H1 (cell line): ENCODE measurements at regions not wholly inside any gene's neighbourhood (a gene's known extent, or its start where the extent isn't known, plus 50 kb on each side); places are given as distances from the start of the nearest gene placed in this dataset.

Experiments
- CTCF ChIA-PET: fragments of 300-600 bp; sonication (Branson Sonifier 250); formaldehyde crosslinking; loops from one replicate; lab custom pipeline; 2021; ENCODE audit not compliant: partially characterized antibody; lab: Charles Lee
- POLR2A ChIA-PET: fragments of 300-600 bp; sonication (Branson Sonifier 250); formaldehyde crosslinking; loops from one replicate; lab custom pipeline; 2021; ENCODE audit warnings: inconsistent platforms; ENCODE audit not compliant: partially characterized antibody; lab: Charles Lee
- DNase-seq, 2 experiments: peaks; one replicate each; pipeline versions ENCODE4 v3.0.0 to v3.0.0-alpha.2; 2010 to 2022; ENCODE audit warnings: low spot score in 2 of 2, low read depth in 1 of 2, mixed read lengths in 1 of 2
- FAIRE-seq: peaks from 2 replicates; lab custom pipeline; 2011; peaks lifted over from hg19 to GRCh38; lab: Jason Lieb, UNC
- H2AFZ ChIP-seq: 2 replicates; pipeline ENCODE4 v1.8.1; 2012; ENCODE audit warnings: low read length, inconsistent platforms
- H2AK5ac ChIP-seq: 2 replicates; pipeline ENCODE4 v1.6.1; 2013; ENCODE audit warnings: low read depth, low read length
- H2BK120ac ChIP-seq: replicated peaks from 2 replicates; pipeline ENCODE3; 2013; ENCODE audit warnings: low read depth, low read length, inconsistent platforms
- H2BK12ac ChIP-seq: 2 replicates; pipeline ENCODE4 v1.6.1; 2013; ENCODE audit warnings: low read depth, low read length
- H2BK15ac ChIP-seq: 2 replicates; pipeline ENCODE4 v1.6.1; 2013; ENCODE audit warnings: low read length
- H2BK20ac ChIP-seq: 2 replicates; pipeline ENCODE4 v1.6.1; 2013; ENCODE audit warnings: low read length
- H2BK5ac ChIP-seq: 2 replicates; pipeline ENCODE4 v1.6.1; 2013; ENCODE audit warnings: low read depth, low read length
- H3K14ac ChIP-seq: 2 replicates; pipeline ENCODE4 v1.6.1; 2013; ENCODE audit warnings: inconsistent platforms; ENCODE audit not compliant: insufficient read length
- H3K18ac ChIP-seq: 2 replicates; pipeline ENCODE4 v1.6.1; 2013; ENCODE audit warnings: low read length; ENCODE audit errors: extremely low read depth
- H3K23ac ChIP-seq: 2 replicates; pipeline ENCODE4 v1.6.1; 2013; ENCODE audit warnings: inconsistent platforms; ENCODE audit not compliant: insufficient read length
- H3K23me2 ChIP-seq: 2 replicates; pipeline ENCODE4 v1.6.1; 2013; ENCODE audit warnings: low read depth, low read length
- H3K27ac ChIP-seq: 2 replicates; pipeline ENCODE4 v1.6.1; 2011; ENCODE audit warnings: low read depth, low read length, inconsistent platforms
- H3K27me3 ChIP-seq, 4 experiments: replicated peaks in 1 of 4; 1 replicate in 1 of 4; 2 replicates in 3 of 4; pipeline versions ENCODE4 v1.6.1 to v1.8.1; 2011 to 2013; ENCODE audit warnings: low read length in 3 of 4, mild to moderate bottlenecking in 3 of 4, inconsistent platforms in 2 of 4, mixed read lengths in 2 of 4, moderate library complexity in 1 of 4; ENCODE audit not compliant: control insufficient read depth in 3 of 4, insufficient read depth in 3 of 4; ENCODE audit errors: extremely low read depth in 1 of 4
- H3K36me3 ChIP-seq, 4 experiments: 2 replicates each; pipeline versions ENCODE4 v1.6.1 to v1.8.1; 2011 to 2013; ENCODE audit warnings: mild to moderate bottlenecking in 4 of 4, low read length in 3 of 4, moderate library complexity in 2 of 4, control low read depth in 1 of 4, inconsistent platforms in 1 of 4; ENCODE audit not compliant: insufficient read depth in 4 of 4, control insufficient read depth in 2 of 4
- H3K4ac ChIP-seq: replicated peaks from 2 replicates; pipeline ENCODE3; 2013; ENCODE audit warnings: low read length, low read depth, mixed read lengths, inconsistent platforms; ENCODE audit not compliant: insufficient read length
- H3K4me1 ChIP-seq, 4 experiments: replicated peaks in 1 of 4; 1 replicate in 1 of 4; 2 replicates in 3 of 4; pipeline versions ENCODE4 v1.6.1 to v1.8.1; 2011 to 2013; ENCODE audit warnings: low read length in 3 of 4, inconsistent platforms in 2 of 4, mixed read lengths in 1 of 4; ENCODE audit not compliant: insufficient read depth in 4 of 4, control insufficient read depth in 3 of 4
- H3K4me2 ChIP-seq, 2 experiments: 2 replicates each; pipeline versions ENCODE4 v1.6.1 to v1.8.1; 2011 to 2013; ENCODE audit warnings: low read depth in 2 of 2, low read length in 2 of 2, control low read depth in 1 of 2, inconsistent platforms in 1 of 2, mild to moderate bottlenecking in 1 of 2; ENCODE audit not compliant: insufficient read depth in 1 of 2
- H3K4me3 ChIP-seq, 4 experiments: fragments of 200-600, 300-600 bp in 1 of 4; sonication (generic), shearing (Covaris generic), sonication (Bioruptor Twin) in 1 of 4; 2 replicates each; pipeline versions ENCODE4 v1.5.1 to v1.8.1; 2011 to 2016; ENCODE audit warnings: low read length in 4 of 4, low read depth in 3 of 4, control low read depth in 2 of 4, inconsistent platforms in 2 of 4, mild to moderate bottlenecking in 2 of 4, mixed read lengths in 1 of 4, moderate library complexity in 1 of 4; ENCODE audit not compliant: insufficient read depth in 2 of 4; ENCODE audit errors: extremely low read depth in 1 of 4
- H3K56ac ChIP-seq: replicated peaks from 2 replicates; pipeline ENCODE3; 2013; ENCODE audit warnings: low read depth, mild to moderate bottlenecking, mixed read lengths, low read length, inconsistent platforms; ENCODE audit not compliant: insufficient read length
- H3K79me1 ChIP-seq: 2 replicates; pipeline ENCODE4 v1.6.1; 2013; ENCODE audit warnings: low read depth, low read length, control low read depth
- H3K79me2 ChIP-seq, 2 experiments: 2 replicates each; pipeline versions ENCODE4 v1.6.1 to v1.8.1; 2012 to 2013; ENCODE audit warnings: low read length in 2 of 2, mild to moderate bottlenecking in 2 of 2, inconsistent platforms in 1 of 2; ENCODE audit not compliant: insufficient read depth in 2 of 2, control insufficient read depth in 1 of 2
- H3K9ac ChIP-seq, 4 experiments: replicated peaks in 1 of 4; 1 replicate in 1 of 4; 2 replicates in 3 of 4; pipeline versions ENCODE4 v1.6.1 to v1.8.1; 2011 to 2013; ENCODE audit warnings: low read depth in 3 of 4, low read length in 3 of 4, control low read depth in 2 of 4, mild to moderate bottlenecking in 2 of 4, moderate library complexity in 2 of 4, inconsistent platforms in 1 of 4; ENCODE audit errors: extremely low read depth in 1 of 4
- H3K9me3 ChIP-seq, 2 experiments: 2 replicates each; pipeline versions ENCODE4 v1.6.1 to v1.8.1; 2012 to 2013; ENCODE audit warnings: mild to moderate bottlenecking in 2 of 2, moderate library complexity in 2 of 2, control low read depth in 1 of 2, inconsistent platforms in 1 of 2, low read depth in 1 of 2, low read length in 1 of 2, mixed read lengths in 1 of 2; ENCODE audit not compliant: insufficient read depth in 2 of 2
- H4K20me1 ChIP-seq, 2 experiments: replicated peaks in 1 of 2; 2 replicates each; pipeline versions ENCODE3 to v1.8.1; 2011 to 2013; ENCODE audit warnings: inconsistent platforms in 2 of 2, low read length in 2 of 2, mild to moderate bottlenecking in 1 of 2; ENCODE audit not compliant: insufficient read depth in 2 of 2, control insufficient read depth in 1 of 2
- H4K5ac ChIP-seq: 2 replicates; pipeline ENCODE4 v1.6.1; 2013; ENCODE audit warnings: low read length, low read depth, mixed read lengths, inconsistent platforms; ENCODE audit not compliant: insufficient read length
- H4K8ac ChIP-seq: 2 replicates; pipeline ENCODE4 v1.8.0; 2013; ENCODE audit warnings: mild to moderate bottlenecking, moderate library complexity, low read length, inconsistent platforms; ENCODE audit not compliant: insufficient read depth; ENCODE audit errors: extremely low read depth
- H4K91ac ChIP-seq: replicated peaks from 2 replicates; pipeline ENCODE3; 2013; ENCODE audit warnings: low read length, mixed read lengths, inconsistent platforms; ENCODE audit not compliant: insufficient read length
- ASH2L ChIP-seq: fragments of 200-600, 300-600 bp; sonication (generic); IDR thresholded peaks from one replicate; pipeline ENCODE4 v1.7.1; 2017; ENCODE audit warnings: low read length
- CEBPB ChIP-seq: IDR thresholded peaks from 2 replicates; pipeline ENCODE4 v1.6.1; 2012; ENCODE audit warnings: low read depth, low read length
- KDM4A ChIP-seq: IDR thresholded peaks from one replicate; pipeline ENCODE4 v1.7.1; 2012; ENCODE audit warnings: low read depth, mild to moderate bottlenecking, moderate library complexity, low read length, inconsistent platforms; ENCODE audit not compliant: severe bottlenecking
- POLR2AphosphoS5 ChIP-seq: IDR thresholded peaks from 2 replicates; pipeline ENCODE4 v1.6.1; 2011; ENCODE audit warnings: low read depth, low read length
- RAD21 ChIP-seq, 2 experiments: IDR thresholded peaks in 1 of 2; conservative IDR thresholded peaks in 1 of 2; 2 replicates each; pipeline ENCODE4 v1.6.1; 2011; ENCODE audit warnings: low read depth in 2 of 2, low read length in 2 of 2, improper control_type of control experiment in 1 of 2, inconsistent platforms in 1 of 2, mild to moderate bottlenecking in 1 of 2, moderate library complexity in 1 of 2
- SP2 ChIP-seq: IDR thresholded peaks from 2 replicates; pipeline ENCODE4 v1.6.1; 2012; ENCODE audit warnings: mild to moderate bottlenecking, low read length, inconsistent platforms
- SP4 ChIP-seq: IDR thresholded peaks from 2 replicates; pipeline ENCODE4 v1.6.1; 2012; ENCODE audit warnings: low read length, inconsistent platforms
- SRF ChIP-seq: IDR thresholded peaks from 2 replicates; pipeline ENCODE4 v1.6.1; 2011; ENCODE audit warnings: mild to moderate bottlenecking, low read depth, low read length, moderate library complexity
- WGBS, 2 experiments: shearing (Covaris generic) in 1 of 2; methylation state at CpG; one replicate each; pipeline versions ENCODE4 v1.1.6 to v1.1.7; 2013 to 2015; ENCODE audit warnings: low lambda C conversion rate in 2 of 2, mixed read lengths in 2 of 2, inconsistent platforms in 1 of 2, low coverage in 1 of 2, missing lambda C conversion rate in 1 of 2; ENCODE audit not compliant: insufficient replicate concordance in 2 of 2, insufficient coverage in 1 of 2, insufficient read length in 1 of 2; ENCODE audit errors: extremely low coverage in 1 of 2, missing lambda C conversion rate in 1 of 2; 5-methylcytosine and 5-hydroxymethylcytosine counted together
- TF ChIP-seq, protein P1 (sequence below), 3 experiments: IDR thresholded peaks; 1 replicate in 2 of 3; 2 replicates in 1 of 3; pipeline versions ENCODE4 v1.5.1 to v1.6.1; 2011; ENCODE audit warnings: low read length in 3 of 3, mild to moderate bottlenecking in 3 of 3, inconsistent platforms in 2 of 3, low read depth in 1 of 3, moderate library complexity in 1 of 3; ENCODE audit not compliant: insufficient read depth in 1 of 3; ENCODE audit errors: control extremely low read depth in 1 of 3

DNA sequence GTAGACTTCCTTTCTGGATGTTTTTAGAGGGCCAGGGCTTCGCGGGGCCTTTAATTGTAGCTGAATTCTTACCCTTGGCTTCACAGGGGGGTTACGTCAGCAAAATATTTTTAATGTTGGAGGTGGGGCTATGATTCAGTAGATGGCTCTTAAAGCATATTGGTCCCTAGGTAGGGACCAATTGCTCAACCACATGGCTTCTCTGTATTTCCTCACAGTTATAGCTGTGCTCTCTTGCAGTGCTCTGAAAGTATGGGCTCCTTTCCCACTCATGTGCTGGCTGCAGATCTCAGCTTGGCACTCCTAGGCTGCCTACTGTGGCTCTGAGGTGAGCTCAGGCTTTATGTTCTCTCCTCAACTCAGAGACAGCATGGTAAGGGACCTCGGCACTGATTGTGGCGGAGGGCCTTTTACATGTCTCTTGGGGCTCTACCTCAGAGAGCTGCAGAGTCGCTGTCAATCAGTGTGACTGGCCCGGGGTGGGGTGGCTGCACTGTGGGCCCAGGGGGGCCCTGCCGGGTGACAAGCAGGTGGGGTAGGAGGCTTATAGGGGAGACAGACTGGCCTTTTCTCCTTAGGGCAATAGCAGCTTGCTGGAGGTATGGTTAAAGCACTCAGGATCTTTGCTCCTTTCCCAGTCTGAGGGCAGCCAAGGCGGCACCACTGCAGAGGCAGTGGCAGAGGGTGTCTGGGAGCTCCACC, 318.0 kb downstream of the DOK5 start:
- no peak overlapping the region for H3K23ac ChIP-seq
- POLR2A ChIA-PET = no interaction called here
- no peak overlapping the region for H3K27ac ChIP-seq
- H2BK20ac ChIP-seq = no peak overlapping the region
- no peak overlapping the region for H4K91ac ChIP-seq
- H3K79me1 ChIP-seq = no peaks in the 10 kb centered on the region; the same call in 1 of the 2 replicates
- no peak overlapping the region for H3K56ac ChIP-seq
- H2BK120ac ChIP-seq = no peak overlapping the region
- H3K4ac ChIP-seq = no peak overlapping the region
- no peak overlapping the region for H3K4me2 ChIP-seq
- H4K8ac ChIP-seq = peak overlapping the region; percentile 36; the same call in 1 of the 2 replicates
- no peak overlapping the region for H2BK12ac ChIP-seq
- no peak overlapping the region for H3K9ac ChIP-seq
- DNase-seq (no peak), FAIRE-seq (no peak)
- WGBS, 2 experiments = 86% methylated on average over 9 of the region's 9 CpGs; no CpG with 5 or more reads in 1 of the 2 experiments
- peaks cover 0 to under 1% of the 10 kb centered on the region in 2 experiments; a peak in 1 of 4 replicates for H3K9me3 ChIP-seq
- H2AK5ac ChIP-seq = no peak overlapping the region
- no peak overlapping the region for H4K5ac ChIP-seq
- no peak overlapping the region for H2BK5ac ChIP-seq
- H3K4me1 ChIP-seq = peaks cover 0 to 3% (median 0%) of the 10 kb centered on the region in 4 experiments; a peak in 1 of 7 replicates
- H3K14ac ChIP-seq = no peak overlapping the region
- H2AFZ ChIP-seq = no peak overlapping the region
- CTCF ChIA-PET = no interaction called here
- H3K27me3 ChIP-seq = no peaks in the 10 kb centered on the region
- H4K20me1 ChIP-seq = no peaks in the 10 kb centered on the region
- H2BK15ac ChIP-seq = no peak overlapping the region
- H3K23me2 ChIP-seq = no peaks in the 10 kb centered on the region
- no peak overlapping the region for H3K18ac ChIP-seq
- no peaks in the 10 kb centered on the region for H3K79me2 ChIP-seq
- no peak overlapping the region for H3K4me3 ChIP-seq
- no peaks in the 10 kb centered on the region for H3K36me3 ChIP-seq
- no peak for TF ChIP-seq SP4
- TF ChIP-seq, protein P1, sequence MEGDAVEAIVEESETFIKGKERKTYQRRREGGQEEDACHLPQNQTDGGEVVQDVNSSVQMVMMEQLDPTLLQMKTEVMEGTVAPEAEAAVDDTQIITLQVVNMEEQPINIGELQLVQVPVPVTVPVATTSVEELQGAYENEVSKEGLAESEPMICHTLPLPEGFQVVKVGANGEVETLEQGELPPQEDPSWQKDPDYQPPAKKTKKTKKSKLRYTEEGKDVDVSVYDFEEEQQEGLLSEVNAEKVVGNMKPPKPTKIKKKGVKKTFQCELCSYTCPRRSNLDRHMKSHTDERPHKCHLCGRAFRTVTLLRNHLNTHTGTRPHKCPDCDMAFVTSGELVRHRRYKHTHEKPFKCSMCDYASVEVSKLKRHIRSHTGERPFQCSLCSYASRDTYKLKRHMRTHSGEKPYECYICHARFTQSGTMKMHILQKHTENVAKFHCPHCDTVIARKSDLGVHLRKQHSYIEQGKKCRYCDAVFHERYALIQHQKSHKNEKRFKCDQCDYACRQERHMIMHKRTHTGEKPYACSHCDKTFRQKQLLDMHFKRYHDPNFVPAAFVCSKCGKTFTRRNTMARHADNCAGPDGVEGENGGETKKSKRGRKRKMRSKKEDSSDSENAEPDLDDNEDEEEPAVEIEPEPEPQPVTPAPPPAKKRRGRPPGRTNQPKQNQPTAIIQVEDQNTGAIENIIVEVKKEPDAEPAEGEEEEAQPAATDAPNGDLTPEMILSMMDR (IDR thresholded peaks at IDR 0.05; ENCODE audit: control extremely low read depth in 1 of 3, insufficient read depth in 1 of 3, low read depth in 1 of 3, low read length in 3 of 3) = no peak
- no peak for TF ChIP-seq KDM4A
- no peak for TF ChIP-seq ASH2L
- no peak for TF ChIP-seq SP2
- TF ChIP-seq POLR2AphosphoS5 = no peak
- TF ChIP-seq CEBPB = no peak
- TF ChIP-seq RAD21 (IDR thresholded peaks at IDR 0.05 in 1 of 2, conservative IDR thresholded peaks at IDR 0.05 in 1 of 2; ENCODE audit: low read depth in 2 of 2, low read length in 2 of 2) = no peak
- TF ChIP-seq SRF = no peak
